Activated CD4-positive, alpha-beta T cell treated with anti-CD3 and anti-CD28 coated beads, Interleukin-2, Interleukin-6, amounts not matched to agents 100 ng/mL and 50 ng/mL, durations not matched to agents 16 hours and 8 hours (primary cell): ENCODE measurements at regions not wholly inside any gene's neighbourhood (a gene's known extent, or its start where the extent isn't known, plus 50 kb on each side); places are given as distances from the start of the nearest gene placed in this dataset.

Source experiments
- DNase-seq: peaks from one replicate; pipeline ENCODE4 v3.0.0-alpha.2; 2020

- DNase-seq: no peak
Measured at GRCh38 chr6:67634199-67634598, 1000.9 kb upstream of the ADGRB3 start.

DNA sequence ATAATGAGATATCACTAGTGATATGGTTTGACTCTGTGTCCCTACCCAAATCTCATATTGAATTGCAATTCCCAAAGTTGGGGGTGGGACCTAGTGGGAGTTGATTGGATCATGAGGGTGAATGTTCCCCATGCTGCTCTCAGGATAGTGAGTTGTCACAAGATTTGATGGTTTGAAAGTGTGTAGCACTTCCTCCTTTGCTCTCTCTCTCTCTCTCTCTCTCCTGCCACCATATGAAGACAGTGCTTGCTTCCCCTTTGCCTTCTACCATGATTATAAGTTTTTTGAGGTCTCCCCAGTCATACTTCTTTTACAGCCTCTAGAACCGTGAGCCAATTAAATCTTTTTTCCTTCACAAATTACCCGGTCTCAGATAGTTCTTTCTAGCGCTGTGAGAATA, 1002.0 kb upstream of the ADGRB3 start:
- DNase-seq: no peak

DNA sequence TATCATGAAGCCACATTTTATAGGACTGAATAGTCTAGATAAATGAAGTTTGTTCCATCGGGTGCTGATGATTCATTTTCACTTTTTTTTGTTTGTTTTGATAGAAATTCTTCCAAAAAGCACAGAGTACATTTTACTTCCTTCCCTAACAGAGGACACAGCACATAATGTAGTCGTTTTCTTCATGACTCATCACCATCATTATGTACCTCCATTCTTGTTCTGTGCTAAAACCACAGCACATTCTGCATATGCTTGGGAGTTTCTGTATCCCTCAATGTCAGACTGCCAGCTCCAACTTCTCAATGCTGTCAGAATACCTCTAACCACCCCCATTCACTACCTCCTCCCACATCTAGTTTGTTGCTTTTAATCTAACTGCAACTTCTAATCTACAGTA, 1004.9 kb upstream of the ADGRB3 start:
- DNase-seq: no peak

- DNase-seq: no peak
Measured at GRCh38 chr6:67629258-67629657, 1005.8 kb upstream of the ADGRB3 start.

DNA sequence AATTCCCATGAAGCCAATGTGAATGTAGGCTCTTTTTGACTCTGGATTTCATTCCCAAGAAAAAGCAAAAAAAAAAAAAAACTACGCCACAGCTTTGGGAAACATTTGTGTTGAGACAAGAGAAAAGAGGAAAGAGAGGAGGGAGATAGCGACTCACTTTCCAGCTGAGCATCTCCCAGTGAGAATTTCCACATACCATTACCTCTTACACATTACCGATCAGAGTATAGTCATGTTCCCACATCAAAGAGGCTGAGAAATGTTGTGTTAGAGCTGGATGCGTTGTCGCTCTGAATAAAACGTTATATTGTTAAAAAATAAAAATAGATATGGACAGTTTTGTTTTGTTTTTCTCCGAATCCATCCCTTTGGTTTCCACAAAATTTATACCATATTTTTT, 1019.3 kb upstream of the ADGRB3 start:
- DNase-seq: no peak

DNA sequence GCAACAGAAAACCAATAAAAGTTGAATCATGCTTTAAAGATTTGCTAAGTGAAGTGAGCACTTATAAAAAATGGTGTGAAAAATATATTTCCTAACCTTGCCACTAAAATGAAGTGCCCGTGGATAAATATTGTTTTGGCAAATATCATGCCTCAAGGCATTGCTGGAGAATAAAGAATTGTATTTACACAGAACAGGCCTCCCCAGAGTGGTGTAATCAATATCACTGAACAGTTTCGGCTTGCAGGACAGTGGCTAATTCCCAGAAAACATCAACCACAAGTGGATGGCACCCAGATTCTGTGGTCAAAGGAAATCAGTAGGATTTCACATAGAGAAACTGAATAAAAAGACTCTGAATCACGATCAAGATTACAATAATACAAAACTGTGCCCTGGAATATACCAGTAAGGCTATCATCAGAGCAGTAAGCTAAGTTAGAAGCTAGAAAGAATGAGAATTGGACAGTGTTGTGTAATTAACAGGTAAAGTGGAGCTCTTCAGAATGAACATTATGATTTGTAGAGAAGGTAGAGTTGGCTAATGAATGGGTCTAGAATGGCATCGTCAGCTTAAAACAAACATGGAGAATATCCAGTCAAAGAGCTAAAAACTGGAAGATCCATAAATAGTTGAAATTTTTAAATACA, 1026.9 kb upstream of the ADGRB3 start:
- DNase-seq: no peak

- no peak for DNase-seq
Measured at GRCh38 chr6:67606906-67607828, 1027.9 kb upstream of the ADGRB3 start.

DNA sequence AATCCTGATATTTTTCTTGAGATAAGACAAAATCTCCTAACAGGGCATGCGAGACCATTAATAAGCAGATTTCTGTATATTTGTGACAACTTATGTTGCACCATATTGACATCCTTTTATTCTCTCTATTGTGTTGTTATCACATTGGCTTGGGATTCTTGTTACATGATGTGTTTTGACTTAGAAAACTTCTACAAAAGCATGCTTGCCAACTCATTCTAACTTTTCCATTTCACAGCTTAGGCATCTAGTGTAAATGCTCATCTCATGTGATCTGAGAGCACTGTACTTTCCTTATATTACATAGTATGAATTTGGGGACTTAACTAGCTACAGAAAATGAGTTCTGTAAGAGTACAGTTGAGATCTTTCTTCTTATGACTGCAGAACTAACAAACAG, 1040.7 kb upstream of the ADGRB3 start:
- no peak for DNase-seq

DNA sequence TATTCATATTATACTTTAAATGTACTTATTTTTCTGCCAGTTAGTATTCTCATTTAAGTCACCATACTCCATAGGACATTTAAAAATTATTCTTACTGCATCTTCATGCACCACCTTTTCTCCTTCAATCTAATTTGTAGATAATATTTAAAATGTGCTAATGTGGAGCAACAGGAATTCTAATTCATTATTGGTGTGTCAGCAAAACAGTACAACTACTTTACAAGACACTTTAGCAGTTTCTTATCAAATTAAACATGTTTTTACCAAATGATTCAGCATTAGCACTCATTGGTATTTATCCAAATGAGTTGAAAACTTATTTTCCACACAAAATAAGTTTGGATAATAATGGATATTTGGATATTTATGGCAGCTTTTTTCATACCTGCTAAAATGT, 1041.8 kb upstream of the ADGRB3 start:
- no peak for DNase-seq

DNA sequence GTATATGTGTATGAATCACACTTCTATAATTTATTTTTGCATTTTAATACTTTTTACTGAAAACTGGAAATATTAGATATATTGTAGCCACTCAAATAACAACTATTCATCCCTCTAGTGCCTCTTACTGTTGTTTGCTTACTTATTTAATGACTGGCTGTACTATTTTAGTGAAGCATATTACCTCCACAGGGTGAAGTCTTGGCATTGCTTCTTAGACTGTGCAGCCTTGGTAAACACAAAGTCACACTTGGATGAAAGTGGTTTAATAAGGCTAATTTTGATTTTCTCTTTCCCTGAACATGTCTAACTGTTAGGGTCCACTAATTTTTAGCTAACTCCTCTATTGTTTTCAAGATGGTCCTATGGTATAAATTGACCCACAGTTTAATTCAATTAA, 1043.2 kb upstream of the ADGRB3 start:
- DNase-seq: no peak

GRCh38 chr6:67567842-67568241, 1067.2 kb upstream of the ADGRB3 start:
- DNase-seq: no peak

- DNase-seq: no peak
Measured at GRCh38 chr6:67563671-67564070, 1071.4 kb upstream of the ADGRB3 start.

- no peak for DNase-seq
Measured at GRCh38 chr6:67560068-67560467, 1075.0 kb upstream of the ADGRB3 start.

GRCh38 chr6:67558985-67559384, 1076.1 kb upstream of the ADGRB3 start:
- no peak for DNase-seq

DNA sequence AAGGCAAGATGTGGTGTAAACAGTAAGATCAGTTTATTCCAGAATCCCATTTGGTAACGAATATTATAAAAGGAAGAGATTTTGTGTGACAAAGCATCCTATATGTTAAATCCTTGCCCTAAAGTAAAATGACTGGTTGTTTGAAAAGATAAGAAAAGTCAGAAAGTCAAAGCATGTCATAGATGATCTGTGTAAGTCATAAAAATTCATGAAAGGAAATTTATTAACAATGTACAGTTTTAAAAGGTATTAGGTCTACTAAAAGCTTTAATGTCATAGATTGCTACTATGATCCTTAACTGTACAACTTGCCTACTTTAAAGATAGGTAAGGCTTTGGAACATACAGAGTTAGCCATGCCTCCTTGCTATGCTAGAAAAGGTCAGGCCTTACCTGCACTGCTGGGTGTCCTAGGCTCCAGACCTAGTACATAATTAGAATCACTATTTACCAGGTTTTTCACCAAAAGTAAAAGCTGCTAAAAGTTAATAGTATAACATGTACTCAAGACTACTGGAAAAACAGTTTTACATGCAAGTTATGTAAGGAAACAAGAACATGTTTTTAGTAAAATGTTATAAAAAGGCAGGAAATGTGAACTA, 1090.1 kb upstream of the ADGRB3 start:
- no peak for DNase-seq

GRCh38 chr6:67541586-67541985, 1093.5 kb upstream of the ADGRB3 start:
- DNase-seq: no peak

GRCh38 chr6:67538032-67538431, 1097.0 kb upstream of the ADGRB3 start:
- no peak for DNase-seq

DNA sequence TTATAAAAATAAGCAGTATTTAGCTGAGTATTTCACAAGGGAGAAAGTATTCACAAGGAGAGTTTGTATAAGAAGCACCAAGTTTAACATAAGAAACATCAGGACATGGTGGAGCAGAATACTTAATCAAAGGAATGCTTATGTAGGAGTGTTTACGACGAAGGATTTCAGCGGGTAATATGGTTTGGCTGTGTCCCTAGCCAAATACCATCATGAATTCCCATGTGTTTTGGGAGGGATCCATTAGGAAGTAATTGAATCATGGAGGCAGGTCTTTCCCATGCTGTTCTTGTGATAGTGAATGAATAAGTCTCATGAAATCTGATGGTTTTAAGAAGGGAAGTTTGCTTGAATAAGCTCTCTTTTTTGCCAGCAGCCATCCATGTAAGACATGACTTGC, 1099.1 kb upstream of the ADGRB3 start:
- DNase-seq: no peak

DNA sequence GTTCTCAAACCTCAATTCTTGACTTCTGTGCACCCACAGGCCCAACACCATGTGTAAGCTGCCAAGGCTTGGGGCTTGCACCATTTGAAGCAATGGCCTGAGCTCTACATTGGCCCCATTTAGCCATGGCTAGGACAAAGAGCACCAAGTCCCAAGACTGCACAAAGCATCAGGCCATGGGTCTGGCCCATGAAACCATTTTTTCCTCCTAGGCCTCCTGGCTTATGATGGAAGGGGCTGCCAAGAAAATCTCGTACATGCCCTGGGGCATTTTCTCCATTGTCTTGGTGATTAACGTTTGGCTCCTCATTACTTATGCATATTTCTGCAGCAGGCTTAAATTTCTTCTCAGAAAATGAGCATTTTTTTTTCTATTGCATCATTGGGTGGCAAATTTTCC, 1128.7 kb upstream of the ADGRB3 start:
- DNase-seq: no peak

DNA sequence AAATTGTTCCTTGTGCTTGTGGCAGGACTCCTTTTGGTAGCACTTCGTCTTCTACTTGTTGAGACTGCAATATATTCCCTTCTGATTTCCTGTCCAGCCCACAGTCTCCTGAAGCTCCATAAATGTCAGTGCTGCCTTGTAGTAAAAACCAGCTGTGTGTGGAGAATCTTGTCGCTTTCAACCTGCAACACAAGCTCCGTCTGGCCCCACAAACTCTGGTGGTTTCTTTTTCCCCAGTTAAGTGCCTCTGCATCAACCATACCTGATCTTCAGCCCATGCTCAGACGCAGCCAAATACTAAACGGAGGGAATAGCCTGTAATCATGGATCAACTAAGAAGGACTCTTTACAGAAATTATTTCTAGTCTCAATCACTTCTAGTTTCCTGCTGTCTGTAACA, 1133.3 kb upstream of the ADGRB3 start:
- DNase-seq: no peak

DNA sequence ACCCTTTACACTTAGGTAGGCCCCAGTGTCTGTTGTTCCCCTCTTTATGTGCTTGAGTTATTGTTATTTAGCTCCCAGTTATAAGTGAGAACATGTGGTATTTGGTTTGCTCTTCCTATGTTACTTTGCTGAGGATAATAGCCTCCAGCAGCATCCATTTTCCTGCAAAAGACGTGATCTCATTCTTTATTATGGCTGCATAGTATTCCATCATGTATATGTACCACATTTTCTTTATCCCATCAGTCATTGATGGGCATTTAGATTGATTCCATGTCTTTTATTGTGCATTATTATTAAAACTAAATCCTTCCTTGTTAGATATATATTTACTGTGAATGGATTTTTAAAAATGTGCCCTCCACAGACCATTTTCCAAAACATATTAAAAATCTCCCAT, 1137.3 kb upstream of the ADGRB3 start:
- DNase-seq: no peak

- DNase-seq: no peak
Measured at GRCh38 chr6:67496191-67496590, 1138.9 kb upstream of the ADGRB3 start.

DNA sequence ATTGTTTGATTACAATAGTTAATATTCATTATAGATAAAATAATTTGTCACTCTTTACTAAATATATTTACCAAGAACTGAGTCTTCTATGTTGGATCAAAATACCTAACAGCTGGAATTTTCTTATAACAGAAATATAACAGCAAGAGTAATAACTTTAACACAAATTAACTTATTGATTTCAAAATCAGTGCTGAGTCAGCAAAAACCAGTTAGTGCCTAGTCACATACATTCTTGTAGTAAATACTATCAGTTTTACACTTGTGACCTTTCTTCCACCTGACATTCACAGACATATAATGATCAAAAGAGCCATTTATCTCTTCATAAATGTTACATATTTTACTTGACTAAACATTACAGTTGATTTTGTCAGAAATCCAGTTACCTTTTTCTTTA, 1141.4 kb upstream of the ADGRB3 start:
- DNase-seq: no peak

GRCh38 chr6:67475700-67476099, 1159.4 kb upstream of the ADGRB3 start:
- no peak for DNase-seq
